Smooth muscle cell (in vitro differentiated cells): ENCODE measurements at regions not wholly inside any gene's neighbourhood (a gene's known extent, or its start where the extent isn't known, plus 50 kb on each side); places are given as distances from the start of the nearest gene placed in this dataset.
A peak's percentile ranks its signal among the peaks of the same experiment; 100 is the strongest.

ENCODE experiments used
- DNase-seq: peaks from one replicate; lab custom pipeline; 2025; ENCODE audit not compliant: unreplicated experiment; lab: John Stamatoyannopoulos, UW
- H2AFZ ChIP-seq: fragments of 200-600 bp; sonication (generic); 2 replicates; pipeline ENCODE4 v1.6.0; 2016; ENCODE audit warnings: antibody characterized with exemption, low read depth, mild to moderate bottlenecking
- H3F3A ChIP-seq: fragments of 200-600 bp; sonication (generic); 2 replicates; pipeline ENCODE4 v1.6.0; 2017; ENCODE audit warnings: antibody characterized with exemption, low read depth
- H3K27ac ChIP-seq: fragments of 200-600 bp; sonication (generic); 2 replicates; pipeline ENCODE4 v1.5.1; 2016; ENCODE audit warnings: low read depth, mild to moderate bottlenecking
- H3K27me3 ChIP-seq: fragments of 200-600 bp; sonication (generic); 2 replicates; pipeline ENCODE4 v1.6.1; 2016; ENCODE audit warnings: low read depth, mild to moderate bottlenecking
- H3K36me3 ChIP-seq: fragments of 200-600 bp; sonication (generic); 2 replicates; pipeline ENCODE4 v1.5.1; 2016; ENCODE audit warnings: low read depth
- H3K4me1 ChIP-seq: fragments of 200-600 bp; sonication (generic); 2 replicates; pipeline ENCODE4 v1.5.1; 2016; ENCODE audit warnings: low read depth
- H3K4me2 ChIP-seq: fragments of 200-600 bp; sonication (generic); 2 replicates; pipeline ENCODE4 v1.6.0; 2016; ENCODE audit warnings: mild to moderate bottlenecking
- H3K4me3 ChIP-seq: fragments of 200-600 bp; sonication (generic); 2 replicates; pipeline ENCODE4 v1.5.1; 2016; ENCODE audit warnings: mild to moderate bottlenecking
- H3K79me2 ChIP-seq: fragments of 200-600 bp; sonication (generic); 2 replicates; pipeline ENCODE4 v1.6.0; 2016; ENCODE audit warnings: low read depth, mild to moderate bottlenecking
- H3K9ac ChIP-seq: fragments of 200-600 bp; sonication (generic); 2 replicates; pipeline ENCODE4 v1.6.0; 2016; ENCODE audit warnings: low read depth
- H3K9me3 ChIP-seq: fragments of 200-600 bp; sonication (generic); replicated peaks from 2 replicates; pipeline ENCODE4 v1.5.1; 2016; ENCODE audit warnings: low read depth
- H4K20me1 ChIP-seq: fragments of 200-600 bp; sonication (generic); 2 replicates; pipeline ENCODE4 v1.6.0; 2016; ENCODE audit warnings: low read depth
- CTCF ChIP-seq: fragments of 200-600 bp; sonication (generic); IDR thresholded peaks from 2 replicates; pipeline ENCODE4 v1.5.1; 2017; ENCODE audit warnings: borderline replicate concordance, mild to moderate bottlenecking, antibody characterized with exemption; ENCODE audit not compliant: insufficient read depth, poor library complexity, severe bottlenecking
- WGBS: methylation state at CpG from one replicate; pipeline ENCODE4 v1.1.7; 2016; ENCODE audit warnings: low lambda C conversion rate; 5-methylcytosine and 5-hydroxymethylcytosine counted together

- Histone ChIP-seq H2AFZ (no peak overlapping the region), H4K20me1 (no peaks in the 10 kb centered on the region), H3K36me3 (no peaks in the 10 kb centered on the region), H3K9ac (no peak overlapping the region), H3K9me3 (no peaks in the 10 kb centered on the region), H3K4me2 (no peak overlapping the region), H3K27ac (peak overlapping the region; percentile 70), H3K4me1 (peaks cover 36% of the 10 kb centered on the region), H3K79me2 (no peaks in the 10 kb centered on the region), H3K4me3 (no peak overlapping the region), H3F3A (no peaks in the 10 kb centered on the region), H3K27me3 (no peaks in the 10 kb centered on the region)
- TF ChIP-seq CTCF, result no peak
- 79% methylated on average over 1 of the region's 1 CpG for WGBS
- no peak for DNase-seq
These were observed 101.0 kb downstream of the RASSF10 start for GRCh38 chr11:13110145-13110544.

- H3K4me2 ChIP-seq, result no peak overlapping the region
- no peak for DNase-seq
- 56% methylated on average over 5 of the region's 5 CpGs for WGBS
- H2AFZ ChIP-seq, result no peak overlapping the region
- no peak overlapping the region for H3K9ac ChIP-seq
- no peaks in the 10 kb centered on the region for H3K9me3 ChIP-seq
- TF ChIP-seq CTCF, result no peak
- no peaks in the 10 kb centered on the region for H3F3A ChIP-seq
- H3K36me3 ChIP-seq, result no peaks in the 10 kb centered on the region
- H3K4me1 ChIP-seq, result peaks cover 39% of the 10 kb centered on the region
- H3K79me2 ChIP-seq, result no peaks in the 10 kb centered on the region
- no peak overlapping the region for H3K4me3 ChIP-seq
- peak overlapping the region; percentile 70 for H3K27ac ChIP-seq
- no peaks in the 10 kb centered on the region for H3K27me3 ChIP-seq
- H4K20me1 ChIP-seq, result no peaks in the 10 kb centered on the region
These were observed 102.1 kb downstream of the RASSF10 start for GRCh38 chr11:13110929-13111812.

- no peak for DNase-seq
- 87% methylated on average over 6 of the region's 6 CpGs for WGBS
- Histone ChIP-seq H3K27ac (peak overlapping the region; percentile 70), H3K4me3 (no peak overlapping the region), H3K9me3 (no peaks in the 10 kb centered on the region), H3K36me3 (no peaks in the 10 kb centered on the region), H3K27me3 (no peaks in the 10 kb centered on the region), H3K9ac (no peak overlapping the region), H2AFZ (no peak overlapping the region), H3K4me1 (peaks cover 39% of the 10 kb centered on the region), H3K4me2 (no peak overlapping the region), H3K79me2 (no peaks in the 10 kb centered on the region), H3F3A (no peaks in the 10 kb centered on the region), H4K20me1 (no peaks in the 10 kb centered on the region)
- TF ChIP-seq CTCF, result no peak
These were observed 102.7 kb downstream of the RASSF10 start for GRCh38 chr11:13111813-13112130.
